ENCODE measurements at regions not wholly inside any gene's neighbourhood (a gene's known extent, or its start where the extent isn't known, plus 50 kb on each side); places are given as distances from the start of the nearest gene placed in this dataset.

DNA sequence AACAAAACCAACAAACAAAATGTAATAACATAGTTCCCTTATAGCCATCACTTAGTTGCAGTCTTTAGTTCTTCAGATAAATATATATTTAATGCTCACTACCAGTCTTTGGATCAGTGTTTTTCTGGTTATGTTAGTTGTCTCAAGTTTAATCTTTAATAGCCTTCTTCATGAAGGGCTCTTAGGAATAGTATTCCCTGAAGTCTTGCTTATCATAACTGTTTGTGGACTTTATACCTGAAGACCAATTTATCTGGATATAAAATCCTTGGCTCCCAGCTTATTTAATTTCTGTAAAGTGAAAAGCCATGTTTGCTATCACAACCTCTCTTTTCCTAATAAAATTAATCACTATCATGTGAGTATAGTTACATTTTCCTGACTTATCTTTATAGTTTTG is 379.7 kb downstream of the ARL6IP6 start:
- no peak overlapping the region for H3K27ac ChIP-seq
- DNase-seq (ENCODE audit: low spot score): no peak
- CTCF ChIA-PET: no interaction called here
- TF ChIP-seq, protein P1, sequence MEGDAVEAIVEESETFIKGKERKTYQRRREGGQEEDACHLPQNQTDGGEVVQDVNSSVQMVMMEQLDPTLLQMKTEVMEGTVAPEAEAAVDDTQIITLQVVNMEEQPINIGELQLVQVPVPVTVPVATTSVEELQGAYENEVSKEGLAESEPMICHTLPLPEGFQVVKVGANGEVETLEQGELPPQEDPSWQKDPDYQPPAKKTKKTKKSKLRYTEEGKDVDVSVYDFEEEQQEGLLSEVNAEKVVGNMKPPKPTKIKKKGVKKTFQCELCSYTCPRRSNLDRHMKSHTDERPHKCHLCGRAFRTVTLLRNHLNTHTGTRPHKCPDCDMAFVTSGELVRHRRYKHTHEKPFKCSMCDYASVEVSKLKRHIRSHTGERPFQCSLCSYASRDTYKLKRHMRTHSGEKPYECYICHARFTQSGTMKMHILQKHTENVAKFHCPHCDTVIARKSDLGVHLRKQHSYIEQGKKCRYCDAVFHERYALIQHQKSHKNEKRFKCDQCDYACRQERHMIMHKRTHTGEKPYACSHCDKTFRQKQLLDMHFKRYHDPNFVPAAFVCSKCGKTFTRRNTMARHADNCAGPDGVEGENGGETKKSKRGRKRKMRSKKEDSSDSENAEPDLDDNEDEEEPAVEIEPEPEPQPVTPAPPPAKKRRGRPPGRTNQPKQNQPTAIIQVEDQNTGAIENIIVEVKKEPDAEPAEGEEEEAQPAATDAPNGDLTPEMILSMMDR (conservative IDR thresholded peaks at IDR 0.05; ENCODE audit: low read depth): no peak
- POLR2A ChIA-PET (ENCODE audit: low non-redundant PET): no interaction called here

DNA sequence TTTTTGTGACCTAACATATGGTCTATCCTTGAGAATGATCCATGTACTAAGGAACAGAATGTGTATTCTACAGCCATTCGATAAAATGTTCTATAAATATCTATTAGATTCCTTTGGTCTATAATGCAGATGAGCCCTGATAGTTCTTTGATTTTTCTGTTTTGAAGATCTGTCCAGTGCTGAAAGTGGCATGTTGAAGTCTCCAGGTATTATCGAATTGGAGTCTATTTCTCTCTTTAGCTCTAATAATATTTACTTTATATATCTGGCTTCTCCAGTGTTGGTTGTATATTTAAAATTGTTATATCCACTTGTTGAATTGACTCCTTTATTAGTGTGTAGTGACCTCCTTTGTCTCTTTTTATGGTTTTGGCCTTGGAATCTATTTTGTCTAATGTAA is 377.9 kb downstream of the ARL6IP6 start:
- TF ChIP-seq, protein P1 (conservative IDR thresholded peaks at IDR 0.05; ENCODE audit: low read depth): no peak
- ChIA-PET CTCF (no interaction called here), POLR2A (ENCODE audit: low non-redundant PET) (no interaction called here)
- no peak for DNase-seq (ENCODE audit: low spot score)
- no peak overlapping the region for H3K27ac ChIP-seq

- TF ChIP-seq, protein P1 (conservative IDR thresholded peaks at IDR 0.05; ENCODE audit: low read depth): no peak
- ChIA-PET POLR2A (ENCODE audit: low non-redundant PET) (no interaction called here), CTCF (no interaction called here)
- no peak overlapping the region for H3K27ac ChIP-seq
- DNase-seq (ENCODE audit: low spot score): no peak
Observed at GRCh38 chr2:153091344-153091743, 372.9 kb downstream of the ARL6IP6 start.

GRCh38 chr2:153079315-153079714 is 360.9 kb downstream of the ARL6IP6 start:
- DNase-seq (ENCODE audit: low spot score): no peak
- ChIA-PET CTCF (no interaction called here), POLR2A (ENCODE audit: low non-redundant PET) (no interaction called here)
- no peak overlapping the region for H3K27ac ChIP-seq
- TF ChIP-seq, protein P1 (conservative IDR thresholded peaks at IDR 0.05; ENCODE audit: low read depth): no peak

DNA sequence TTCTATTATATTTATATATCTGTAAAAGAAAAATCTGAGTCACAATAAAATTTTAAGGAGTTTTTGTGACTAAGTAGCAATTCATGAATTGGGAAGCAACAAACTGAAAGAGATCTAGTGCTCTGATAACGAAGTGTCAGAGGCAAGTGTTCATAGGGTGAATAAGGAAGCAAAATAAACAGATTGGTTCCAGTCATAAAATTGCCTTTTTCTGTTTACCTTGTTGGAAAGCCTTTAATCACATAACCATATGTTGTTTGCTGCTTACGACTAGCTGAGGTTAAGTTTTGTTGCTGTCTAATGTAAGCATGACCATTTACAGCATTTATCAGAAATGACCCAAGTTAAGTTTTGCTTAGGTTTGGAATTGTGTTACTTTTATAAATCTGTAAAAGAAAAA is 358.9 kb downstream of the ARL6IP6 start:
- ChIA-PET POLR2A (ENCODE audit: low non-redundant PET) (no interaction called here), CTCF (no interaction called here)
- TF ChIP-seq, protein P1 (conservative IDR thresholded peaks at IDR 0.05; ENCODE audit: low read depth): no peak
- H3K27ac ChIP-seq: no peak overlapping the region
- DNase-seq (ENCODE audit: low spot score): no peak

GRCh38 chr2:153074207-153074606 is 355.8 kb downstream of the ARL6IP6 start:
- peak; percentile 10 for DNase-seq (ENCODE audit: low spot score)
- ChIA-PET POLR2A (ENCODE audit: low non-redundant PET) (no interaction called here), CTCF (interaction anchor here (0.7 kb wide), 1 partner anchor 14 kb away, joined by 3 read pairs; no protein-coding TSS in a partner anchor)
- H3K27ac ChIP-seq: no peak overlapping the region
- TF ChIP-seq, protein P1 (conservative IDR thresholded peaks at IDR 0.05; ENCODE audit: low read depth): no peak

DNA sequence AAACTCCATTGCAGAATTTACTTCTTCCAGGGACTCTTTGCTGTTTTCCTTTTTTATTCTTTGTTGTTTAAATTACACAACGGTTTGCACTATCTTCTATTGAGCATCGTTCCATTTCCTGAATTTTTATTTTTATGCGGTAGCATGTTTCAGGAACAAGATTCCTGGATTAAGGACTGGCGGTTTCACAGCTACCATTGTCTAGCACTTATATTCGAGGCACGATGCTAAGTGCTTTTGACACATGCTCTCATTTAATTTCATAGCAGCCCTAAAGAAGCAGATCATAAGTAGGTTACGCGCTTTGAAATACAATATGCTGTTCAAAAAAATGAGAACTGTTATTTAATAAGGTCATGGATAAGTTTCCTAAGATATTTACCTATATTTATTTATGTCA is 354.4 kb downstream of the ARL6IP6 start:
- CTCF ChIA-PET: no interaction called here
- DNase-seq (ENCODE audit: low spot score): no peak
- no peak overlapping the region for H3K27ac ChIP-seq
- TF ChIP-seq, protein P1 (conservative IDR thresholded peaks at IDR 0.05; ENCODE audit: low read depth): no peak
- POLR2A ChIA-PET (ENCODE audit: low non-redundant PET): no interaction called here

Data from RWPE1 (cell line).